ENCODE measurements at regions not wholly inside any gene's neighbourhood (a gene's known extent, or its start where the extent isn't known, plus 50 kb on each side); places are given as distances from the start of the nearest gene placed in this dataset.

DNA sequence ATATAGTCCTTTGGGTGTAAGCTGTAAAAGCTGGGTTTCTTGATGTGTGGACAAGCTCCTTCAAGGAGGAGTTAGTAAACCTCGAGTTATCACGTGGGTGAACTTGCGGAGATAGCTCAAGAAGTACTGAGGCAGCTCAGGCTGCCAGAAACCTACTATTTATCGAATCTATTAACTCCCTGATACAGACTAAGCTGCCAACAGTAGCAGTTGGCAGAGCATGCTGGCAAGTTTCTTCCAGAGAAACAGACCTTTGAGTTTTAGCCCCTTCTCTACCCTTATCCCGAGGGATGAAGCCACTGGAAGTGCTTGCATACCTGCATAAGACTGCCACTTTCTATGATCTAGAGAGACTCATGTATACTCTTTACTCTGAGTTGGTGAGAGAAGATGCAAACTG, 624.5 kb upstream of the USP24 start:
- peaks cover 2% of the 10 kb centered on the region for H3K27me3 Mint-ChIP-seq (ENCODE audit: unreplicated experiment)

GRCh38 chr1:55839221-55839620, 624.1 kb upstream of the USP24 start:
- H3K4me3 Mint-ChIP-seq (ENCODE audit: unreplicated experiment) = no peak overlapping the region

More for the DNA sequence above, 624.5 kb upstream of the USP24 start:
- no peak for DNase-seq (ENCODE audit: low spot score)
- Mint-ChIP-seq H3K9me3 (ENCODE audit: unreplicated experiment) (no peaks in the 10 kb centered on the region), H3K27ac (ENCODE audit: unreplicated experiment) (no peak overlapping the region), H3K36me3 (ENCODE audit: low read depth, unreplicated experiment) (no peaks in the 10 kb centered on the region), H3K4me1 (ENCODE audit: unreplicated experiment) (no peaks in the 10 kb centered on the region), H3K4me3 (ENCODE audit: unreplicated experiment) (no peak overlapping the region)
- TF ChIP-seq CTCF (IDR thresholded peaks at IDR 0.05; ENCODE audit: unreplicated experiment) = no peak

GRCh38 chr1:55836086-55836485, 620.9 kb upstream of the USP24 start:
- Mint-ChIP-seq H3K9me3 (ENCODE audit: unreplicated experiment) (no peaks in the 10 kb centered on the region), H3K36me3 (ENCODE audit: low read depth, unreplicated experiment) (no peaks in the 10 kb centered on the region), H3K4me1 (ENCODE audit: unreplicated experiment) (no peaks in the 10 kb centered on the region), H3K27ac (ENCODE audit: unreplicated experiment) (no peak overlapping the region), H3K4me3 (ENCODE audit: unreplicated experiment) (no peak overlapping the region), H3K27me3 (ENCODE audit: unreplicated experiment) (peaks cover 2% of the 10 kb centered on the region)
- DNase-seq (ENCODE audit: low spot score) = no peak
- no peak for TF ChIP-seq CTCF (IDR thresholded peaks at IDR 0.05; ENCODE audit: unreplicated experiment)

More at GRCh38 chr1:55839221-55839620, 624.1 kb upstream of the USP24 start:
- TF ChIP-seq CTCF (IDR thresholded peaks at IDR 0.05; ENCODE audit: unreplicated experiment) = no peak
- Mint-ChIP-seq H3K27me3 (ENCODE audit: unreplicated experiment) (peaks cover 2% of the 10 kb centered on the region), H3K36me3 (ENCODE audit: low read depth, unreplicated experiment) (no peaks in the 10 kb centered on the region), H3K27ac (ENCODE audit: unreplicated experiment) (no peak overlapping the region), H3K9me3 (ENCODE audit: unreplicated experiment) (no peaks in the 10 kb centered on the region), H3K4me1 (ENCODE audit: unreplicated experiment) (no peaks in the 10 kb centered on the region)
- no peak for DNase-seq (ENCODE audit: low spot score)

- TF ChIP-seq CTCF (IDR thresholded peaks at IDR 0.05; ENCODE audit: unreplicated experiment) = no peak
- no peaks in the 10 kb centered on the region for H3K9me3 Mint-ChIP-seq (ENCODE audit: unreplicated experiment)
- H3K4me1 Mint-ChIP-seq (ENCODE audit: unreplicated experiment) = no peaks in the 10 kb centered on the region
- H3K36me3 Mint-ChIP-seq (ENCODE audit: low read depth, unreplicated experiment) = no peaks in the 10 kb centered on the region
- no peak overlapping the region for H3K4me3 Mint-ChIP-seq (ENCODE audit: unreplicated experiment)
- H3K27me3 Mint-ChIP-seq (ENCODE audit: unreplicated experiment) = peaks cover 5% of the 10 kb centered on the region
- no peak for DNase-seq (ENCODE audit: low spot score)
- H3K27ac Mint-ChIP-seq (ENCODE audit: unreplicated experiment) = no peak overlapping the region
Observed at GRCh38 chr1:55833529-55834091, 618.4 kb upstream of the USP24 start.

DNA sequence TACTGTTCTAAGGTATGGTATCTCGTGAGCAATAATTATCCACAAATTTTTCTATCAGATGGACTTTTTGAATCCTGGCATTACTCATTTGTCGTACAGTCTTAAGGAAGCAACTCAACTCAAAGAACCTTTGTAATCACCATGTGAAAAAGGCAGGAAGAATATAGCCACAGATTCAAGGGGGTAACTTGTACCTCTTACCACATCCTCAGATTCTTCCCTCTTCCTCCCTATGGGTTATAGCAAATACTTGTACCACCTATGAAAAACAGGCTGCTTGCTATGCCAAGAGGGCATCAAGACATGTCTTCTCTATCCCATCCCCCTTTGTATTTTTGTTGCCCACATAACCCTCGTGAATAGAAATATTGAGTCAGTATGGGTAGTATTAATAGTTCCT, 616.6 kb upstream of the USP24 start:
- Mint-ChIP-seq H3K4me1 (ENCODE audit: unreplicated experiment) (no peaks in the 10 kb centered on the region), H3K4me3 (ENCODE audit: unreplicated experiment) (no peak overlapping the region), H3K27ac (ENCODE audit: unreplicated experiment) (no peak overlapping the region), H3K9me3 (ENCODE audit: unreplicated experiment) (no peaks in the 10 kb centered on the region), H3K36me3 (ENCODE audit: low read depth, unreplicated experiment) (no peaks in the 10 kb centered on the region), H3K27me3 (ENCODE audit: unreplicated experiment) (peaks cover 5% of the 10 kb centered on the region)
- no peak for TF ChIP-seq CTCF (IDR thresholded peaks at IDR 0.05; ENCODE audit: unreplicated experiment)
- no peak for DNase-seq (ENCODE audit: low spot score)

All from endothelial cell (in vitro differentiated cells).